ENCODE measurements at regions not wholly inside any gene's neighbourhood (a gene's known extent, or its start where the extent isn't known, plus 50 kb on each side); places are given as distances from the start of the nearest gene placed in this dataset.
"Not testable (repeated sequence)": the region's sequence is repeated elsewhere in the genome, so short reads cannot be mapped to it uniquely, and the experiment has no call there.

DNA sequence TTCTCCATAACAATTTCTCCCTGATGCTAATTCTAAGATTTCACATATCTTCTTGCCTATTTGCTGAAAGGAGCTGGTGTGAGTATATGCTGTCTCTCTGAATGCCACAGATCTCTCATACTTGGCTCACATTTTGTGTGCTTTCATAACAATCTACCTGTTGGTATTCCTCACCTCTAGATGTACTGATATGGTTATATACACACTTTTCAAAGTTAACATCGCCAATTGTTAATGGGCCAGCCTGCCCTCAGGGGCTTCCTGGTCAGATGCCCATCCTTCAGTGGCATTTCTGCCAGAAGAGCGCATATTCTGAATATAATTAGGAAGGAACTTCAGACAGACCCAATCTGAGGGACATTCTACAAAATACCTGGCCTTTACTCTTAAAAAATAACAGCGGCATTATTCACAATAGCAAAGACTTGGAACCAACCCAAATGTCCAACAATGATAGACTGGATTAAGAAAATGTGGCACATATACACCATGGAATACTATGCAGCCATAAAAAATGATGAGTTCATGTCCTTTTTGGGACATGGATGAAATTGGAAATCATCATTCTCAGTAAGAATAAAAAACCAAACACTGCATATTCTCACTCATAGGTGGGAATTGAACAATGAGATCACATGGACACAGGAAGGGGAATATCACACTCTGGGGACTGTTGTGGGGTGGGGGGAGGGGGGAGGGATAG, 123.9 kb upstream of the FAT1 start:
- DNase-seq: not testable (repeated sequence)

DNA sequence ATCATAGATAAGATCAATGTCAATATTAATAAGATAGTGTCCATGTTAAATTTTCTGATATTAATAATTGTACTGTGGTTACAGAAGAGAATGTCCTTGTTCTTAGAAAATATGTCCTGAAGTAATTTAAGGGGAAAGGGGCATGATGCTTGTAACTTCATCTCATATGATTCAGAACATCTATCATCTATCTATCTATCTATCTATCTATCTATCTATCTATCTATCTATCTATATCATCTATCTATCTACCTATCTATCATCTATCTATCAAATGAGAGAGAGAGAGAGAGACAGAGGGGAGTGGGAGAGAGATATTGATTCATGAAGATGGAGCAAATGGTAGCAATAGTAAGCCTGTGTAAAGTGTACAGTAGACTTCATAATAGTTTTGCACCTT, 124.8 kb upstream of the FAT1 start:
- no peak for DNase-seq

DNA sequence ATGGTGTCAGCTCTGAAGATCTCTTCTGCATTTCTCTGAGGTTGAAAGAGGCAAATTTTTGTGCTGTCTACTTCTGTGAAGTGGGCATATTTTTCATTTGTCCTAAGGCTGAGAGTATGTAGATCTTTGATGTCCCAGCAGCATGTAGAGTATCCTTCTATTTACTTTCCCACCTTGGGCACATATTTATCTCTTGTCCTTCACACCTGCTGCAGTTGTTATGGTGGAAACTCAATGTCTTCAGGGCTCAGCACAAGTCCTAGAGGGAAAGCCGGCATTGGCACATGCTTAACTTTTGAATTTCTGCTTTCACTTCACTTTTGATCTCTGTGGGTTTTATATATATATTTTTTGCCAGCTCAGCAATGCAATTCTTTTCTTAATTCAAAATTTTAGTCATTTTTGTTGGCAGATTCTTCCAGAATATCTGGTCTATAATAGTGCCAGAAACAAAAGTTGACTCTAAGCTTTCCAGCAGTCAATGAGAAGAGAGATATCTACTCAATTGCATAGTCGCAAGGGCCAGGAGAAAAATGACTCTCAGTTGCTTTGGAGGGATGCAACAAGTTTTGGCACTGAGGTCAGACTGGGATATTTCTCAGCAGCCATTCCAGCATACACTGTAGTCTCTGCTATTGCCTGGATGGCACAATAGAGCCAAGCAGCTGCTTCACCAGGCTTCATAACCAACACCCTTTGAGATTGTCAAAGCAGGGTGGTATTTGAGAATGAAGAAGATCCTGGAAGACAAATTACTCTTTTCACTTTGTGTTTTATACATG, 127.8 kb upstream of the FAT1 start:
- DNase-seq: no peak

DNA sequence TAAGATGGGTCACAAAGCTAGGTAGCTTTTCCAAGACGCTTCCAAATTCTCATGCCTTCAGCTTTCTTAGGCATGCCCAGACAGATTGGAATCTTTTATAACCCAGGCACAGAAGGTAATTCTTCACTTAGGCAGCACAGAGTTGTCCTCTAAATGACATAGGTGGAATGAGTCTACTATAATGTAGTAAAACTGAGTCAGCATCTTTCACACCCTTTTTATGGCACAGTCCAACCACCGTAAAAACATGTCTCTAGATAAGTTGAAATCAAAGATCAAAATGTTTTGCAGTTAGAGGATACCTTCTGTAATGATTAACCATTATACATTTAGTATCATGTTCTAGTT, 128.4 kb upstream of the FAT1 start:
- DNase-seq: no peak

DNA sequence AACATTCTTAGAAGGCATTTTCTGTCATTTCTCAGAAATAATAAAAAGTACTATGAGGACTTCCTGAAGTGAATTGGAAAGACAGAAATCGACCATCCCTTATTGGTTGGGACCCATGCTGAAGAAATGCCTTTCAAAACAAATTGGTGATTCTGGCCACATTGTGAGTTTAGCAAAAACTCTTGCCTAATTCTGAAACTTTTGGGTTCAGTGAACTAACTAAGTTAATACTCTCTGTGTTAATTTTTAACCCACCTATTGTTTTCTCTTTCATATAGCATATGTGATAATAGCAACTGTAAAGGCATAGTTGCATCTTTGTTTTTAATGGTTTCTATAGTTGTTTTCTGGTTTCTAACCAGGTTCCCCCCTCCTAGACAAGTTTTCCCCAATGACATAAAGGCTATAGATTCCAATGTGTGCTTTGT, 129.3 kb upstream of the FAT1 start:
- no peak for DNase-seq

DNA sequence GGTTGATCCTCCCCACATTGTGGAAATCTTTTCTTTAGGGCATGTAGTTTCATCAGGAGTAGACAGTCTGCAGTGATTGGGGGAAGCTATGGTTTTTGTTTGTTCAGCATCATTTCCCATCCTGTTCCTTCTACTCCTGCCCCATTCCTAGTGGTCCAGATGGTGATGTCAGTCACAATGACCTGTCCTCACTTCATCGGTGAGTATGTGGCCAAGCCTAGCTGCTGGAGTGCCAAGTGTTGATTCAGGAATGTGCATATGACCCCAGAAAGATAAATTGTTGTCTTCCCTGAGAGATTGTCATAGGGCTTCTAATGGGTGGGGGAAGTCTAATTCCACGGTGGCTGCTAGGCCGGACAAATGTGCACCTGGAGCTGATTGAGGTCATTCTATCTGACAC, 130.6 kb upstream of the FAT1 start:
- no peak for DNase-seq

DNA sequence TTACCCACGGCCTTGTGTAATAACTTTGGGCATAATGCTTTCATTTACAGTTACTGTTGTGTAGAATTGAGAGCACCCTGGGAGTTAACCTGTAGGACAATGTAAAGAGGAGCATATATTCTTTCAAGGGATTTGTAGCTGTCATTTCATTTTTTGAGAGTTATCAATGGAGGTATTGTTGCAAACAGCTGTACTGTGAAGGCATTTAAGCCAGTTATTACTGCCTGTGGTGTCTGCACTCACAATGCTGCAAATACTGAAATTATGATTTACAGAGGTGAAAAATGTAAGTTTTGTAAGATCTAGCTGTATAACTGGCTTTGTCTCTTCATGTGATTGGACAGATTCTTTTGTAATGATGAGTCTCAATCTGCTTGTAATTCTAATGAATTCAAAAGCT, 131.5 kb upstream of the FAT1 start:
- no peak for DNase-seq

DNA sequence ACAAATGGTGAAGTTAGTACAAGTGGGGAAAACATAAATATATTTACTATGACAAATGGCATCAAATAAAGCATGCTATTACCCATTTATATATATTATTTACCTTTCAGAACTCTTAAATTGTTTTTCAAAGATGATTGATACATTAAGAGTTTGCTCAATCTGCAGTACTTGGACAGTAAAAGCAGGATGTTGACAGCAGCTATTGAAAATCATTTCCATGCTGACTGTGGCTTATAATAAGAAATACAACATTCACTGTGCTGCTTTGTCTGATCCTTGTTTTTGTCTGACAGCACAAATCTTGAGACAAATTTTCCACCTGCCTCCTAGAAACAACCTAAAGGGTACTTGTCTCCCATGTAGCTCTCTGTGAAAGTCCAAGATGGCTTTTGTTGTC, 134.1 kb upstream of the FAT1 start:
- DNase-seq: no peak

DNA sequence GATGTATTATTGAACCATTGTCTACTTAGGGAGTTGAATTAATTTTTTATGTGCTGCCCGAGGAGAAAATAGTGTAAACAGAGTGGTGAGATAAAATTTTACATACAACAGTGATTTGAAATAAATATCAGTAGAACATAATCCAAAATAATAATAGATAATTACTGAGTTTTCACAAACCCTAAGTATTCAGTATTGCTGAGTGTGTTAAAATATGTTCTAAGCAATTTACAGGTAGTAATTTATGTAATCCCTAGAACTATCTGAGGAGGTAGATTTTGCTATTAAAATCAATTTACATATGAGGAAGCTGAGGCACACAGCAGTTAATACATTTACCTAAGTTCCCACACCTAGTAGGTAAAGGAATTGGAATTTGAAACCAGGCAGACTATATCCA, 134.7 kb upstream of the FAT1 start:
- DNase-seq: no peak

DNA sequence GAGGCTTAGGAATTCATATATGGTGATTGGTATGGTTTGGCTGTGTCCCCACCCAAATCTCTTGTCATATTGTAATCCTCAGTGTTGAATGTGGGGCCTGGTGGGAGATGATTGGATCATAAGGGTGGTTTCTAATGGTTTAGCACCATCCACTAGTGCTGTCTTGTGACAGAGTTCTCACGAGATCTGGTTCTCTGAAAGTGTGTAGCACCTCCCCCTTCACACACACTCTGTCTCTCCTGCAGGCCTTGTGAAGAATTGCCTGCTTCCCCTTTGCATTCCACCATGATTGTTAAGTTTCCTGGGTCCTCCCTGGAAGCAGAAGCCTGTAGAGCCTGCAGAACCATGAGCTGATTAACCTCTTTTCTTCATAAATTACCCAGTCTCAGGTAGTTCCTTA, 135.8 kb upstream of the FAT1 start:
- DNase-seq: no peak

DNA sequence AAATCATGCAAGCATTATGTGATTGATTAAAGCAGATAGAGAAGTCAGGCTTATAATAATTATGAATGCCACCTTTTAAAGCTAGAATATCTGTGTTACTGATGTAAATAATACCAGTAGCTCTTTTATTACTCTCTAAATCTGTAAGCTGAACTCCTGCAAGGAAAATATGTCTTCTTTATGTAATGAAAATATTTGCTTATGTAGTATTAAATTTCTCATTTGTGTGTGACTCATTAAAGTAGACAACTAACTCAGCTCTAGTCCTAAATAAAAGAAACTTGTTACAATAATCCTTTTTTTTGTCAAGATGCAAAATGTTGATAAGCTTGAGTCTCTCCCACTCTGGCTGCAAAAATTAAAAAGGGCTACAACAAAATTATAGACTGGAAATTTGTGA, 137.7 kb upstream of the FAT1 start:
- DNase-seq: no peak

DNA sequence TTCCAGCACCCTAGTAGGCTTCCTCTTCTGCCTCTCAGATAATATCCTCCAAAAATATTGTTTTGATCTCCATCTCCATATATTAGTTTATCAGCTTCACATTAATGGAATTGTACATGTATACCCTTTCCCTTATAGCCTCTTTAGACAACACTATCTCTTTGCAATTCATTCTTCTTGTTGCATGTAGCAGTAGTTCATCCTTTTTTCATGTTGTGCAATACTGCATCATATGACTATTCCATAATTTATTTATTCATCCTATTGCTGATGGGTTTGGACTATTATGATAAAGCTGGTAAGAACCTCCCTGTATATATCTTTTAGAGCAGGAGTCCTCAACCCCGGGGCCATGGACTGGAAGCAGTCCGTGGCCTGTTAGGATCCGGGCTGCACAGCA, 148.2 kb upstream of the FAT1 start:
- DNase-seq: no peak

DNA sequence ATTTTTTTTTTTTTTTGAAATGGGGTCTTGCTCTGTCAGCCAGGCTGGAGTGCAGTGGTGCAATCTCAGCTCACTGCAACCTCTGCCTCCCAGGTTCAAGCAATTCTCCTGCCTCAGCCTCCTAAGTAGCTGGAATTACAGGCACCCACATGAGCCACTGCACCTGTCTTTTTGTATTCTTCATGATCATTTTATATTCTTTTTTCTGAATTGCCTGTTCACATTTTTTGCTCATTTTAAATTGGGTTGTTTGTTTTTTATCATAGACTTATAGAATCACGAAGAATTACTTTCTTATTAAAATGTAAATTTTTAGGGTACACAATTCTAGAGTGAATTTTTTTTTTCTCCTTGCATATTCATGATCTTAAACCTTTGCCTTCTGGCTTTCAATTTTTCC, 149.4 kb upstream of the FAT1 start:
- not testable (repeated sequence) for DNase-seq

DNA sequence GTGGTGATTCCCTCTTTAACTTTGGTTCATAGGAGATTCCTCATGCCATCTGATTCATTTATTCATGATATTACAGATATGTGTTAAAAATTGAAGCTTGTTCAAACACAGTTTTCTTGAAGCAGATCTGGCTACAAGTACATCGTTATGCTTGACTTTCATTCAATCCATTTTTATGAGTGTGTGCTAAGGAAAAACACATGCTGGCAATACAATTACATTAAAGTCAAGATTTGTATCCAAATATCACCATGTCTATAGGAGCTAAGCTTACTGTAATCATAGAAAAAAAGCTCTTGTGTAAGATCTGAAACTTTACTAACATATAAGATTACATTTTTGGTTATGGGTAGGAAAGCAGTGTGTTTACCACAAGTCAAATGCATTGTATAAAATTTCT, 151.8 kb upstream of the FAT1 start:
- no peak for DNase-seq

DNA sequence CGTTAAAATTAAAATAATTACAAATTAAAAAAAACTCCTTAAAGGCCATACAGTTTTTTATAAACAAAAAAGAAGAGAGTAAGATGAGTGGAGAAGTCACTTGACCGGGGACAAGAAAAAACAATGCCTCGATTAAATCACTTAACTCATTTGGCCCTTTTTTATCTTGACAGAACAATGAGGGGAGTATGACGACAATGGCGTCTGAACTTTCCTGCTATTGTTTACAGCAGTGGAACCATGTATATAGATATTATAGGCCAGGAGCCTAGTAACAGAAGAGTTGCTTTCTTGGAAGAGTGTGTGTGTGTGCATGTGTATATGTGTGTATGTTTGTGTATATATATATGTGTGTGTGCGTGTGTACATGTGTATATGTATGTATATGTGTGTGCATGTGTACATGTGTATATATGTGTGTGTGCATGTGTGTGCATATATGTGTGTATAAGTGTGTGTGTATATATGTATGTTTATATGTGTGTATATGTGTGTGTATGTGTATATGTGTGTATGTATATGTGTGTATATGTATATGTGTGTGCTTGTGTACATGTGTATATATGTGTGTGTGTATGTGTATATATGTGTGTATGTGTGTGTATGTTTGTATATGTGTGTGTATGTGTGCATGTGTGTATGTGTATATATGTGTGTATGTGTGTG, 153.4 kb upstream of the FAT1 start:
- no peak for DNase-seq

DNA sequence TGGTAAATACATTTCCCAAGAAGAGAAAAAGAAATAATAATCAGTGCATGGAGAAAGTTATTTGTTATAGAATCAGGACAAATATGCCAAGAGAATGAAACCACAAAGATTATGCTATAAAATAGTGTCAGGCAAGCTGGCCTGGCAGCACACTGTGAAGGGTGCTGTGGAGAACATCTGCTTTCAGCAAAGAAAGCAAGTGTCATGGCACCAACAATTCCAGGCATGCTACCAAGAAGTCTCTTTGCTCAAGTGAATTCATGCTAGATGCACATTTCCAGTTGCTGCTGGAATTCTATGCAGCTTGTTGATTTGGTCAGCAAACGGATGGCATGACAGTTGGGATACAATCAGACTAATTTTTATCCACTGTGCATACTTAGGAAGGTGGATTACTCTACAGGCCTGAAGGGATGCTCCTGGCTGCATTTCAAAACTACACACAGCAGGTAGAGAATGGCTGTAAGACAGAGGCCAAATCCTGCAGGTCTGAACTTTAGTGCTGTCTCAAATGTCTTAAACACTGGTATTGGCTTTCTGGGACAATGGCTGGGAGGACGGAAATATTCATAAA, 154.6 kb upstream of the FAT1 start:
- DNase-seq: no peak

DNA sequence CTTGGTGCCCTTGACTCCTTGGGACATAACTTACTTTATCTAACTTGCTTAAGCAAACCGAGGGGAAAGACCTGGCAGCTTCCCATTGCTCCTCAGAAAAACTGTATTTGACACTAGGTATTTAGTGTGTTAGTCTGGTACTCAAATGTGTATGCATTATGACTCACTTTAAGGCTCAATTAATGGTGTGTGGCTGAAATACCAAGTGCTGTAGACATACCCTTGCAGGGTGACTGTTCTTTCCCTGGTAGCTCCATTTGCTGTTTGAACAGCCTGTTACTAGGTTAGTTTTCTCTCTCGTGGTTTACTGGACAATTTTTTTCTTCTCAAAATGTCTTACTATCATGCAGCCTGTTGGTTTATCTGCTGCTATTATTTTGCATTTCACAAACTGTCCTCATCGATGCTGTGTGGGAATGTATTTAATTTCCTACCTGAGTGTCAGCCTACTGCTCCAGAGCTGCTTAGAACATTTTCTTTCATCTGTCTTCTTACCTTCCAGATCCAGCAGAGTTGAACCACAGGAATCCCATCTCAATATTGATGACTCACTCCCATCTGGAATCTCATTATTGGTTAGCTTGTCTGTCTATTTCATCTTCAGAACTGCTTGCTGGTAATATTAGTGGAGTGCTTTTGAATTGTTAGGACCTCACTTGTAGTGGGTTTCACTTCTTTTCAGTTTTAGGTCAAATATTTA, 158.0 kb upstream of the FAT1 start:
- no peak for DNase-seq

DNA sequence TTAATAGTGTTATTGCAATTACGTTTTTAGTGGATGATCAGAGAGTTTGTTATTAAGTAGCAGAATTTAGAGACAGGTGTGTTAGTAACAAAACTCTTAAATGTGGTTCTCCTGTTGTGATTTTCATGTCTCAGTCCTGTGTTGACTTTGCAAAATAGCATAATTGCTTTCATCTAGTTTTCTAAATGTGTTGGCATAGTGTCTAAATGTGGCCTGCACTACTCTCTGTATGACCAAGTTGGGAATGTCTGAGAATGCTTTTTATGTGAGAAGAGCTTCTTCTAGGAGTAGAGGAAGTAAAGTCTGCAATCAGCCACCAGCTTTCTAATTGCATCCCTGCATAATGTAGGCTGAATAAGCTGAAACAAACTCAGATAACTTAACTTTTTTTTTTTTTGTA, 158.6 kb upstream of the FAT1 start:
- DNase-seq: no peak

DNA sequence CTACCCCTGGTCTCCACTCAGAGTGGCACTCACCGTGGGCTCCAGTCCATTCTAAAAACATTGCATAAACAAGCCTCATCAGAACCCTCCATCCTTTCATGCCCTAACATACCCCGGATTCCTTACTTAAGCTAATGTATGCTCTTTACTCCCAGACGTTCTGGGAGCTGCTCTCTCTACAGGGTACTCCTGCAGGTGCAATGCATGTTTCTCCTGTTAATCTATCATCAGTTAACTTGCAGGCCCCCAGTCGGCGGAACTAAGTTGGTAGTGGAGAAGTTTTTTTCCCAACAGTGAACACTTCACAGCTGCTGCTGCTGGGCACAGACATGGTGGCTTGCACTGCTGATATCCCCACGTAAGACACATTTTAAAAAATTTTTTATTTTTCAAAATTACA, 161.6 kb upstream of the FAT1 start:
- DNase-seq: no peak

DNA sequence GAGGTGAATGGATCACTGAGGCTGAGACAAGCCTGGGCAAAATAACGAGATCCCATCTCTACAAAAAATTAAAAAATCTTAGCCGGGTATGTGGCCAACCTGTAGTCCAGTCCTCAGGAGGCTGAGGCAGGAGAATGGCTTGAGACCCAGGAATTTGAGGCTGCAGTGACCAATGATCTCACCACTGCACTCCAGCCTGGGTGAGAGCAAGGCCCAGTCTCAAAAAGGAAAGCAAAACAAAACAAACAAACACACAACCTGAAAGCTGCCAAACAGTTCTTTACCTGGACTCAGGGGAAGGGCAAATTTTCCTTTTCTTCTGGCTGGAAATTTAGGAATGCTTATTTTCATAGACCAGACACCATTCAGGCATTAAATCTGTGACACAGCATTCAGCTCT, 163.1 kb upstream of the FAT1 start:
- no peak for DNase-seq

DNA sequence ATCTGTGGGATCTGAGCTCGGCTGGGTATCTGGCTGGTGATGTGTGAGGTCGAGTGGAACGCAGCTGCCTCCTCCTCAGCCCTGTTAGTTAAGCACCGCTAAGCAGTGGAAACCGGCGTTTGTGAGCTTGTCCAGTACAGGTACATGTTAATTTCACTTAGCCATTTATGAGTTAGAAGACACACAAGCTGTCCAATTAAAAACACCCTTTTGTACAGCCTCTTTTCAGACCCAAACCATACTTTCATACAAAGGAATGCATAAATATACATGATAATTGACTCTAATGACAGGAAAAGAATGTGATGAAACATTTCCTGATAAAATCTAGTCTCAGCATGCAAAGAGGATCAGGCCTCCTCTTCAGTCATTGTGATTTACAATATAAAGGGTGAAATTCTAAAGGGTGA, 163.6 kb upstream of the FAT1 start:
- DNase-seq: no peak

DNA sequence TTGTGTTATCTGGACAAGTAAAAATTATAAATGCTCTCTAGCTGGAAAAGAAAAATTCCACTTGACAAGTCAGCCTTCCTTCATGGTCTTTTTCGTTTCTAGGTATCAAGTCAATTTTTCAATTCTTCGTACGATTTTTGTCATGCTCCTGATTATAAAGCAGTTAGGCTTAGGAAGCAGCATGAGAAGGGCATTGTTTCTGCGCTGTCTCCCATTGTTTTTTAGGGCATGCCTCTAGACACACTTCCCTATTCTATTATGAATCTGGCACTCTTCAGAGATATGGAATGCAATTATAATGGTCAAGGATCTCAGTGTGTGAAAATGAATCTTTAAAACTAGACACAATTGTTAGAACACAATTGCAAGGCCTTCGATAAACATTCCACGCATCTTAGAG, 164.1 kb upstream of the FAT1 start:
- DNase-seq: no peak

DNA sequence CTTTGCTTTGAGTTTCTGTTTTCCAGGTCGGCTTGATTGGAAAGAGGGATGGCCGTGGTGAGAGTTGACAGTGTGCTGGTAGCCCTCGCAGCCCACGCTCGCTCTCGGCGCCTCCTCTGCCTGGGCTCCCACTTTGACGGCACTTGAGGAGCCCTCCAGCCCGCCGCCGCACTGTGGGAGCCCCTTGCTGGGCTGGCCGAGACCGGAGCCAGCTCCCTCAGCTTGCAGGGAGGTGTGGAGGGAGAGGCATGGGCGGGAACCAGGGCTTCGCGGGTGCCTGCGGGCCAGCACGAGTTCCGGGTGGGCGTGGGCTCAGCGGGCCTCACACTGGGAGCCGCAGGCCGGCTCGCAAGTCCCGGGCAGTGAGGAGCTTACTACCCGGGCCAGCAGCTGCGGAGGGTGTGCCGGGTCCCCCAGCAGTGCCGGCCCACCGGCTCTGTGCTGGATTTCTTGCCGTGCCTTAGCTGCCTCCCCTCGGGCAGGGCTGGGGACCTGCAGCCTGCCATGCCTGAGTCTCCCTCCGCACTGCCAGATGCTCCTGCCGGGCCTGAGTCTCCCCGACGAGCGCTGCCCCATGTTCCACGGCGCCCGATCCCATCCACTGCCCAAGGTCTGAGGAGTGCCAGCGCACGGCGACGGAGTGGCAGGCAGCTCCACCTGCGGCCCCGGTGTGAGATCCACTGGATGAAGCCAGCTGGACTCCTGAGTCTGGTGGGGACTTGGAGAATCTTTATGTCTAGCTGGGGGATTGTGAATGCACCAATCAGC, 166.4 kb upstream of the FAT1 start:
- DNase-seq: no peak

All from NCI-H2081 (cell line).